AG10803 (cell line): ENCODE measurements at regions not wholly inside any gene's neighbourhood (a gene's known extent, or its start where the extent isn't known, plus 50 kb on each side); places are given as distances from the start of the nearest gene placed in this dataset.

Experiments
- DNase-seq: peaks from one replicate; pipeline ENCODE4 v3.0.0; 2010; ENCODE audit warnings: low read depth
- H3K4me3 ChIP-seq: 2 replicates; pipeline ENCODE4 v1.5.1; 2011; ENCODE audit warnings: mild to moderate bottlenecking, low read length, control low read depth
- TF ChIP-seq, protein P1 (sequence below): conservative IDR thresholded peaks from 2 replicates; pipeline ENCODE4 v1.5.1; 2011; ENCODE audit warnings: mild to moderate bottlenecking, low read length, control low read depth, inconsistent platforms

DNA sequence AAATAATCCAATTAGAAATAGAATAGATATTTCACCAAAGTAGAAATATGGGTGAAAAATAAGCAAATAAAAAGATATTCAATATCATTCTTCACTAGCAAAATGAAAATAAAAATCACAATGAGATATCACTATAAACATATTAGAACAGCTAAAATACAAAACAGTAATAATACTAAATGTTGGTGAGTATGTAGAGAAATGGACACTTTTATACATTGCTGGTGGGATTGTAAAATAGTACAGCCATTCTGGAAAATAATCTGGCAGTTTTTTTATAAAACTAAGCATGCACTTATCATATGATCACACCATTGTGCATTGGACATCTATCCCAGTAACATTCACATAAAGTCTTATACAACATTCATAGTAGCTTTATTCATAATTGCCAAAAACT is 320.2 kb upstream of the OR4E1 start:
- H3K4me3 ChIP-seq: no peak overlapping the region
- DNase-seq: no peak
- TF ChIP-seq, protein P1, sequence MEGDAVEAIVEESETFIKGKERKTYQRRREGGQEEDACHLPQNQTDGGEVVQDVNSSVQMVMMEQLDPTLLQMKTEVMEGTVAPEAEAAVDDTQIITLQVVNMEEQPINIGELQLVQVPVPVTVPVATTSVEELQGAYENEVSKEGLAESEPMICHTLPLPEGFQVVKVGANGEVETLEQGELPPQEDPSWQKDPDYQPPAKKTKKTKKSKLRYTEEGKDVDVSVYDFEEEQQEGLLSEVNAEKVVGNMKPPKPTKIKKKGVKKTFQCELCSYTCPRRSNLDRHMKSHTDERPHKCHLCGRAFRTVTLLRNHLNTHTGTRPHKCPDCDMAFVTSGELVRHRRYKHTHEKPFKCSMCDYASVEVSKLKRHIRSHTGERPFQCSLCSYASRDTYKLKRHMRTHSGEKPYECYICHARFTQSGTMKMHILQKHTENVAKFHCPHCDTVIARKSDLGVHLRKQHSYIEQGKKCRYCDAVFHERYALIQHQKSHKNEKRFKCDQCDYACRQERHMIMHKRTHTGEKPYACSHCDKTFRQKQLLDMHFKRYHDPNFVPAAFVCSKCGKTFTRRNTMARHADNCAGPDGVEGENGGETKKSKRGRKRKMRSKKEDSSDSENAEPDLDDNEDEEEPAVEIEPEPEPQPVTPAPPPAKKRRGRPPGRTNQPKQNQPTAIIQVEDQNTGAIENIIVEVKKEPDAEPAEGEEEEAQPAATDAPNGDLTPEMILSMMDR: no peak

DNA sequence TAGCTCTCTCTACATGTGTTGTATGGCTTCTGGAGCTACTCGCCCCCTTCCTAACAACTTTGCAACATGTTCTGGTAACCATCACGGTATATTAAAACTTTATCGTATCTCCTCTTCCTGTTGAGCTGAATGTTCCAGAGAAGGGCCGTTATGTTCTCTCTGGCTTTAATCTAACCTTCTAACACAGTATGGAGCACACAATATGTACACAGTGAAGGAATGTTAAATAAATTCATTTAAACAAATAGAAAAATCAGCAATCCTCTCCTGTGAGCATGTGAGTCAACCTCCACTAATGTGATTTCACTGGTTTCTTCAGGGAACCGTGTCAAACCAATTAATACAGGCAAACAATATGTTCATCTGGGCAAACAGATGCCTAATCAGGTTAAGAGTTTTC is 319.5 kb upstream of the OR4E1 start:
- no peak overlapping the region for H3K4me3 ChIP-seq
- TF ChIP-seq, protein P1: no peak
- DNase-seq: no peak

DNA sequence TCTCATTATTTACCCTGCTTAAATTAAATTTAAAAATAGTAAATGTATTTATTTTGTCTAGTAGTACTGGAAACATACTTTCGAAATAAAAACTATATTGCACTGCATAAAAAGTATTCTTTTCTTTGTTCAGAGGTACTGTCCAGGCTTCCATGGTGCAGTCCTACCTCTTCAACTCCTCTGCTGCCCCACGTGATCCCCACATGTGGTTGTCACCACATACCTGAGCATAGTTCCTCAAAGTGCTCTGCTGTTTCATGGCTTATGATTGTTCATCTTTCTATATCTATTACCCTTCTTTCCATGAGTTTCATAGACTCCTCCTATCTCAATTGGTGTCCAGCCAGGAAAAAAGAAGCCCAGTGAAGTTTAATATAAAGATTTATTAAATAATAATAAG is 317.5 kb upstream of the OR4E1 start:
- no peak for DNase-seq
- no peak overlapping the region for H3K4me3 ChIP-seq
- TF ChIP-seq, protein P1: no peak

DNA sequence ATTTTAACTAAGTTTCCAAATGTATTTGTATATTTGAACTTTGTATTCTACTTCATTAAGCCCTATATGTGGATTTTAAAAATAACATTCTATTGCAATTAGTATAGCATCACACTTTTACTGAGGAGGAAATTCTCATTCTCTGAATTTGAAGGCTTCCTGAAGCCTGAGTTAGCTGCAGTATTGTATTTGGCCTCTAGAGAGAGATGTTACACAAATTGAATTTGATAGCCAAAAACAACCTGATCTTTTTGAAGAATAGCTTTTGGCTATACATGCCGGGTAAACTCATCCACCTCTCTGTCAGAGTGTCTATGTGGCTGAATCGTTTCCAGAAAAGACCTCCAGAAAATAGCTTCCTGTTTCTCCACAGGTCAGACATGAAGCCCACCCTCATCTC is 316.5 kb upstream of the OR4E1 start:
- TF ChIP-seq, protein P1: peak; percentile 40
- no peak overlapping the region for H3K4me3 ChIP-seq
- DNase-seq: no peak

DNA sequence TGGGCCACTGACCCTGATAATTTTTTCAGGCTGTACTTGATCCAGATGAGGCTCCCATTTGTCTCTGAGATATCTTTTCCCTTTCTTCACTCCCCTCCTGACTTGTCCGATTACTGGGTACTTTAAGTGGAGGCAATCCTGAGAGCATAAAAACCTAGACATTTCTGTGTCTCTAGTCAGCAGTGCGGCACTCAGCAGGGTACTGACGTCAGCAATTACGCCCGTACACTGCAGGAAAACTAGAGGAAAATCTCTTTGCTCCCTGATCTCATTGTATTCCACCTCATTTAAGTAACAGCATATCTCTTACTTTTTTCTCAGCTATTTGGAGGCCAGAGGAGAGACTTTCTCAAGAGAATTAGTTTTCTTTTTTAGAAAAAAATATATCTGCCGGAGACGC is 315.5 kb upstream of the OR4E1 start:
- DNase-seq: no peak

DNA sequence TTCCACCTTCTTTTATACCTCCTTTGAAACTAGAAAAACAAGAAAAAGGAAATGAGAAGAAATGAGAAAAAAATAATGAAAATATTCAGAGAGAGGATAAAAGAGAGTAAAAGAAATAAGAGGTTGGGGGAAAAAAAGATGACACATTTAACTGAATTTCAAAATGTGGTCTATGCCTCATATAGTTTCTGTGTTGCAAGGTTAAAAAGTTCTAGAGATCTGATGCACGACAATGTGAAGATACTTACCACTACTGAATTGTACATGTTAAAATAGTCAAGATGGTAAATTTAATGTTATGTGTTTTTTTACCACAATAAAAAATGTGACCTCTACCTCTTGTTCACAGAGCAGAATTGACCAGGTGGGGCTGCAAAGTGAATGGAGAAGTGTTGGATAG is 314.8 kb upstream of the OR4E1 start:
- no peak for DNase-seq
- H3K4me3 ChIP-seq: no peak overlapping the region
- TF ChIP-seq, protein P1: no peak

More for the DNA sequence above, 315.5 kb upstream of the OR4E1 start:
- TF ChIP-seq, protein P1: no peak
- H3K4me3 ChIP-seq: no peak overlapping the region

DNA sequence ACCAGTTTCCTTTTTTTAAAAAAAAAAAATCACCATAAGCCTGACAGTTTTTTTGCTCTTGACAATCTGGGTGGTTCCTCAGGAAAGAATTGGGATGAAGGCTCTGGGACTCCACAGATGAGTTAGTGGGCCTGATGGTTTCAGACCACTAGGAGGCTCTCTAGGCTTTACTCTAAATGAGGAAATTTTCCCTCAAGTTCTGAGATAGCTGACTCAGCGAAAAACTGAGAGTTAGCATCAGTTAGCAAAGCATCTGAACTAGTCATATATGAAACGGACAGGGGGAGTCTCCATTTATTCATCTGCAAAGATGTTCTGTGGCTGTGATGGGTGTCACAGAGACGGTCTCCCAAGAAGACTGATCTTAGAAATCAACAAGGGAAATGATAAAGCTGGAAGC is 314.3 kb upstream of the OR4E1 start:
- TF ChIP-seq, protein P1: peak; percentile 31
- DNase-seq: peak; percentile 3
- no peak overlapping the region for H3K4me3 ChIP-seq
